ENCODE measurements at regions not wholly inside any gene's neighbourhood (a gene's known extent, or its start where the extent isn't known, plus 50 kb on each side); places are given as distances from the start of the nearest gene placed in this dataset.
"Not testable (repeated sequence)": the region's sequence is repeated elsewhere in the genome, so short reads cannot be mapped to it uniquely, and the experiment has no call there.

DNA sequence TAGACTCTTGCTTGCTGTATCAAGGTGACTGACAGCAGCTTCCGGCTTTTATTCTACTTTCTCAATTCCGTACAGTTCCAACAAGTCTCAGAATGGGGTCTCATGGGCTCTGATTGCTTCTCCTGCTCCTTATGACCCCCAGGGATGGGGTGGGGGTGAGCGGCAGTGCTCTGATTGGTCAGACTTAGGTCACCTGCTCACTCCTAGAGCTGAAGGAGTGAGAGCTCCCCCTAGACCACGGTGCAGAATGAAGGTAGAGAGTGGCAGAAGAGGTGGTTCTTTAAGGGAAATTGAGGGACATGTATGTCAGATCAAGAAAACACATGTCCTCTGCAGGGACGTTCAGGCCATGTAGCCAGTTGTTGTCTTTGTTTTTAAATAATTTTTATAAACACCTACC lies 115.2 kb downstream of the C9orf152 start:
- H3K4me1 Mint-ChIP-seq (ENCODE audit: low read depth in 2 of 2), result no peaks in the 10 kb centered on the region
- no peaks in the 10 kb centered on the region for H3K9me3 Mint-ChIP-seq

DNA sequence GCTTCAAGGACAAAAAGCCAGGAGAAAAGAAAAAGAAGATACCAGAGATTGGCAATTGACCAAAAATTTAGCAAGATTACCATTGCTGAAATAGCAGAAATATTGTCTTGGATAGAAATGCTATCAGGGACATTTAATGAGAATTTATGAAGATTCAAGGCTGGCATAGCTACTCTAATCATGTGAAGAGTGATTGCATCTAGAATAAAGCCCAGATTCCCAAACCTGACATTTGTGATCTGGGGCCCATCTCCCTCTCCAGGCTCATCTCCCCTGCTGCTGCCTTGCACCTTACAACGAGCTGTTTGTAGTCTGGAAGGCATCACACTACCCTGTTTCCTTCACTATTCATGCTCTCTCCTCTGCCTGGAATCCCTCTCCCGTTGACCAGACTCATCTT lies 114.5 kb downstream of the C9orf152 start:
- no peaks in the 10 kb centered on the region for H3K9me3 Mint-ChIP-seq
- no peak for ATAC-seq (replicated peaks)
- no peak for DNase-seq
- H3K4me1 Mint-ChIP-seq (ENCODE audit: low read depth in 2 of 2), result no peaks in the 10 kb centered on the region
- no peaks in the 10 kb centered on the region for H3K27me3 Mint-ChIP-seq
- no peaks in the 10 kb centered on the region for H3K36me3 Mint-ChIP-seq (ENCODE audit: insufficient read depth)
- no peak overlapping the region for H3K27ac Mint-ChIP-seq
- no peak overlapping the region for H3K4me3 Mint-ChIP-seq

More for the DNA sequence above, 115.2 kb downstream of the C9orf152 start:
- Mint-ChIP-seq H3K4me3 (no peak overlapping the region), H3K36me3 (ENCODE audit: insufficient read depth) (no peaks in the 10 kb centered on the region), H3K27ac (no peak overlapping the region), H3K27me3 (no peaks in the 10 kb centered on the region)
- DNase-seq, result no peak
- no peak for ATAC-seq (replicated peaks)

DNA sequence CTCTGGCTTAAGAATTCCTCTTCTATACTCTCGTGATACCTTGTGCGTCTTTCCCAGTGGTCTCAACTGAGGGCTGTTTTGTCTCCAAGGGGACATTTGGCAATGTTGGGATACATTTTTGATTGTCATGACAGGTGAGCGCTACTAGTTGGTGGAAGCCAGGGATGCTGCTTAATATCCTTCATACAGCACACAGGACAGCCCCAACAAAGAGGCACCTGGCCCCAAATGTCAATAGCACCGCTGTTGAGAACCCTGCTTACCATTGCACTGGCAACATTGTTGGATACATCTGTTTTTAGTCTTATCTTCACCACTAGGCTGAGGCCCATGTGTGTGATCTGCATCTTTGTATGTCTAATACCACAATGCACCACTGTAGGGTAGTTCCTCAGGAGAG lies 114.1 kb downstream of the C9orf152 start:
- Mint-ChIP-seq H3K4me1 (ENCODE audit: low read depth in 2 of 2) (no peaks in the 10 kb centered on the region), H3K27me3 (no peaks in the 10 kb centered on the region), H3K36me3 (ENCODE audit: insufficient read depth) (no peaks in the 10 kb centered on the region), H3K9me3 (no peaks in the 10 kb centered on the region), H3K4me3 (no peak overlapping the region), H3K27ac (no peak overlapping the region)
- ATAC-seq (replicated peaks), result no peak
- DNase-seq, result no peak

DNA sequence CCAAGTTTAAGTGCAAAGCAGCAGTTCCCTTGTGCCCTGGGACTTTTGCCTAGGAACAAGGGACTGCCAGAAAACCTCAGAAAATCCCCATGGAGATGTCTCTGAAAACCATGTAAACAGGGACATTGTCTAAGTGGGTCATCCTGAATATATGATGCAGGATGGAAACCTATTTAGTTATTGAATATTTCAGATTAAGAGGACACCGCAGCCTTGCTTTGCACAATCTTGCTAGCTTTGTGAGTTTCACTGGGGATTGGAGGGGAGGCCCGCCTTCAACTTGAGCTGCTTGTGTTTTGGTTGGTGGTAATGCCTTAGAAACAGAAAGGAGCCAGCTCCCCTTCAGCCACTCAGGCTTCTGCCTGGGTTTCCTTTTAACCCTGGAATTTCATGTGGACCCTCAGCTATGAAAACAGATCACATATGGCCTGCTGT lies 112.8 kb downstream of the C9orf152 start:
- no peak for DNase-seq
- ATAC-seq (replicated peaks), result no peak
- Mint-ChIP-seq H3K4me1 (ENCODE audit: low read depth in 2 of 2) (no peaks in the 10 kb centered on the region), H3K4me3 (no peak overlapping the region), H3K27ac (no peak overlapping the region), H3K27me3 (no peaks in the 10 kb centered on the region), H3K9me3 (no peaks in the 10 kb centered on the region), H3K36me3 (ENCODE audit: insufficient read depth) (no peaks in the 10 kb centered on the region)

DNA sequence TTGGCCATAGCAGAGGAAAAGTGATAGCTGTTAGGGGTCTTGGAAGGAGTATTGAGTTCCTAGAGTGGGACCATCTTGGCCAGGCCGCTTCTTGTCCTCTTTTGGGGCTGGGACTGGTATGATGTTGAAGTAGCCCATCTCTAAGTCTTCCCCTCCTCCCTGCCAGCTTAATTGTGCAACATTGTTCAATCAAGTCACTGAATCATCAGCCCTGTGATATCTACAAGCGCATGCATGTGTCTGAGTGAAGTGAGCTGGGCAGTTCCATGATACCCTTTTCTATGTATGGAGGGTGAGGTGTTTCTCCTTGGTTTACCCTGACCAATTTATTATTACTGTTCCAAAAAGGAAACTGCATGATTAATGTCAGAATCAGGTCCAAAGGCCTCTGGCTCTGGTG lies 112.2 kb downstream of the C9orf152 start:
- no peaks in the 10 kb centered on the region for H3K36me3 Mint-ChIP-seq (ENCODE audit: insufficient read depth)

DNA sequence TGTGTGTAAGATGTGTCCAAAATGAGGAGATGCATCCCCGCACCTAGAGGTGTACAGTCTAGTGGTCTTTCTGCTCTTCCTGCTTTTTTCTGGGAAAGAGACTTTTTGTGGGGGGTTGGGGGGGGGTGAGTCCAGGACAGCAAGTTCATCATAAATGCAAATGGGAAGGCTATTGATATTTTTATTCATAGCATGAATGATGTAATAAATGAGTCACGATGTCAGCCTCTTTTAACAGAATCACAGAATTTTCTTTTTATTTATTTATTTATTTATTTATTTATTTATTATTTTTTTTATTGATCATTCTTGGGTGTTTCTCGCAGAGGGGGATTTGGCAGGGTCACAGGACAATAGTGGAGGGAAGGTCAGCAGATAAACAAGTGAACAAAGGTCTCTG lies 111.3 kb downstream of the C9orf152 start:
- H3K27me3 Mint-ChIP-seq; ATAC-seq (replicated peaks); H3K4me1 Mint-ChIP-seq (ENCODE audit: low read depth in 2 of 2); H3K36me3 Mint-ChIP-seq (ENCODE audit: insufficient read depth); DNase-seq; H3K9me3 Mint-ChIP-seq; H3K4me3 Mint-ChIP-seq; H3K27ac Mint-ChIP-seq: not testable (repeated sequence)

More for the DNA sequence above, 112.2 kb downstream of the C9orf152 start:
- ATAC-seq (replicated peaks), result no peak
- Mint-ChIP-seq H3K27ac (no peak overlapping the region), H3K9me3 (no peaks in the 10 kb centered on the region), H3K4me1 (ENCODE audit: low read depth in 2 of 2) (no peaks in the 10 kb centered on the region), H3K4me3 (no peak overlapping the region), H3K27me3 (no peaks in the 10 kb centered on the region)
- no peak for DNase-seq

DNA sequence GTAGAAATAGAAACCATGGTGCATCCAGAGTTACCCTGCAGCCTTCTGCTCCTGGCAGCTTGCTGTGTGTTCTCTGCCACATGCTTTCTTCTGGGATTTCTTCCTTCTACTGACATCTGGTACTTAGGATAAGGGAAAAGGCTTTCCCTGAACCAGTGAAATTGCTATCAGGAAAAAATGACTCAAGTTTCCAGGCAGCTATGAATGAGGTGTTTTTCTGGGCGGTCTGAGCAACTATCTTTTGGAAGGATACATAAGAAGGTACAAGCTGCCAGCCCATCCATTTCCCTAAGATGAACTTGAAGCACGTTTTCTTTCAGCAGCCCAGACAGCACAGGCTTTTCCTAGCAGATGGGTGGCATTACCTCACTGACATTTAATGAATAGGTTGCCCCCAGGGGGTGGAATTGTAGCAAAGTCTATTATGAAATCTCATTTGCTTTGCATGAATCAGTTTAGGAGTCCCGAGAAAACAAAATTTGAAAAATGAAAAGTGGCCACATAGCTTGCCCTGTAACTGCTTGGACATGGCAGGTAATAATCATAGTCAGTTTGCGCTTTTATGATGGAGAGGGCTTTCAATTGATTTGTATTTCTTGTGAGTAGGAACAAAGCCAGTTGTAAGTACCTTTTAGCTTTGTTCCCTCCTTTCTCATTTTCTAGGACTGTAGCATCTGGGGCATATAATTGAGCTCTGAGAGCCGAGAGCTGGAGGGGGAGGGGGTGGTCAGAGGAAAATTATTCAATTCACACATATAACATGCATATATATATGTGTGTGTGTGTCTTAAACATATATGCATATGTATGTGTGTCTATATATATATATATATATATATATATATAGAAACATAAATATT lies 108.5 kb downstream of the C9orf152 start:
- no peak overlapping the region for H3K27ac Mint-ChIP-seq

DNA sequence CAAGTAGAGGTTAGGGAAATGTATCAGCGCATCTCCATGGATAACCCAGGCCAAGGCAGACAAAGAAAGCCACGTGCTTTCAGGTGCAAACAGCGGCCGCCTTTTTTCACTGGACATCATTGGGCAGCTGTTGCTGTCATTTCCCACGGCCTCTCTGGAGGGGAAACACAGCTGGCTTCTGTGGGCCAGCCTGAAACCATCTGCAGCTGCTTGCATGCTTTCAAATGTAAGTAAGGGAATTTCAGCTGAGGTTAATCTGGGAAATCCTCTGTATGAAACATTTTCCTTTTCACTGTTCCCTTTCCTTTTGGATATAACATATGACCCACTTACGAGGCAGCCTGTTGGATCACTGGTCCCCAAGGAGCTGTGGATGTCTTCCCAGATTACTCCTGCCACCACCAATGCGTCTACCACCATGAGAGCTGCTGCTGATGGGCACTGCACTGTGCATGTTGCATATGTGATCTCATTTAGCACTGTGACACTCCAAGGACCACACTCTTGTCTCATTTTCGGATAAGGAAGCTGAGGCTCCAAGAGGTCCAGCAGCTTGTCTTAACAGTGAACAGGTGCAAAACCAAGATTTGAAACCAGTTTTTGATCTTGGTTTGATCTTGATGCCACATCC lies 106.3 kb downstream of the C9orf152 start:
- H3K27me3 Mint-ChIP-seq, result no peaks in the 10 kb centered on the region
- no peaks in the 10 kb centered on the region for H3K4me1 Mint-ChIP-seq (ENCODE audit: low read depth in 2 of 2)
- no peaks in the 10 kb centered on the region for H3K9me3 Mint-ChIP-seq
- no peaks in the 10 kb centered on the region for H3K36me3 Mint-ChIP-seq (ENCODE audit: insufficient read depth)
- H3K4me3 Mint-ChIP-seq, result no peak overlapping the region
- H3K27ac Mint-ChIP-seq, result no peak overlapping the region
- DNase-seq (no peak), ATAC-seq (replicated peaks) (no peak)

More for the DNA sequence above, 108.5 kb downstream of the C9orf152 start:
- Mint-ChIP-seq H3K36me3 (ENCODE audit: insufficient read depth) (no peaks in the 10 kb centered on the region), H3K27me3 (no peaks in the 10 kb centered on the region), H3K4me1 (ENCODE audit: low read depth in 2 of 2) (no peaks in the 10 kb centered on the region), H3K4me3 (no peak overlapping the region), H3K9me3 (no peaks in the 10 kb centered on the region)
- no peak for DNase-seq
- no peak for ATAC-seq (replicated peaks)

DNA sequence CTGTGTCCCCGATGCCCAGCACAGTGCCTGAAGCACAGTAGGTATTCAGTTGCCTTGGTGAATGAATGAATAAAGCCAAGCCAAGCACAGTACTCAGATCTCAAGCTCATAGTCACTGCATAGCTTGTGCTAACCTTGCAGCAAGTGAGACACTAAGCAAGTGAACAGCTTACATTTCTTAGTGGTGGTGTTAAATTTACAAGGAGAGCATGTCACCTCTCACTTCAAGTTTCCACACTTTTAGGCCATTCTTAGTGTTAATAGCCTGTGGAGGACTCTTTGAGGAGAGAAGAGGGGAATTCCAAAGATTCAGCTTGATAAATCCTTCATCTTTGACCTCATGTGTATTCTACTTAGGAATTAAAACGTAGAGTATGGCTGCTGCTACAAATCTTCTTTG lies 104.7 kb downstream of the C9orf152 start:
- Mint-ChIP-seq H3K4me3 (no peak overlapping the region), H3K9me3 (no peaks in the 10 kb centered on the region), H3K27ac (no peak overlapping the region), H3K27me3 (no peaks in the 10 kb centered on the region), H3K4me1 (ENCODE audit: low read depth in 2 of 2) (no peaks in the 10 kb centered on the region), H3K36me3 (ENCODE audit: insufficient read depth) (no peaks in the 10 kb centered on the region)
- ATAC-seq (replicated peaks), result no peak
- DNase-seq, result no peak

DNA sequence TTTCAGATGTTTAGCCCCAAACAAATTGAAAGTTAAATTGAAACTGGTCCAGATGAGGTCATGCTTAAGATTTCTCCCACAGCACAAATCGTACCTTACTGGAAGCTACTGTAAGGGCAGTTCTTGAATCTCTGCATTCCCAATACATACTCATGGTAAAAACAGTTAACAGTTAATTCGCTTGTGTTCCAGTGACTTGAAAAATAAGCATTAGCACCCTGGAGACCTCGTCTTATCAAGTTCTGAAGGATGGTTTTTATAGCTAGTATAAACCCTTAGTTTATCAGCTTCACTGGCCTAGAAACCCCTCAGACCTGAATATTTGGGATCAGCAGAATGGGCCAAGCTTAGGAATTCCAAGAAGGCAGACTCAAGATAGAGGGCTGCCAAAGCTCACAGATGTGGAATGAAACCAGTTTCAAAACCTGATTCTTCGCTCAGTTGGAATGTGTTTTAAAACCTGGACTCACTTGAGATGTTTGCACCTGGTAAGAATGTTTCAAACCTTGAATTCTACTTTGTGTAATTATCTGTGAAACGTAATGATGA lies 103.6 kb downstream of the C9orf152 start:
- Mint-ChIP-seq H3K27ac (no peak overlapping the region), H3K9me3 (no peaks in the 10 kb centered on the region), H3K27me3 (no peaks in the 10 kb centered on the region), H3K4me1 (ENCODE audit: low read depth in 2 of 2) (no peaks in the 10 kb centered on the region), H3K4me3 (no peak overlapping the region), H3K36me3 (ENCODE audit: insufficient read depth) (no peaks in the 10 kb centered on the region)
- ATAC-seq (replicated peaks), result no peak
- DNase-seq, result no peak

DNA sequence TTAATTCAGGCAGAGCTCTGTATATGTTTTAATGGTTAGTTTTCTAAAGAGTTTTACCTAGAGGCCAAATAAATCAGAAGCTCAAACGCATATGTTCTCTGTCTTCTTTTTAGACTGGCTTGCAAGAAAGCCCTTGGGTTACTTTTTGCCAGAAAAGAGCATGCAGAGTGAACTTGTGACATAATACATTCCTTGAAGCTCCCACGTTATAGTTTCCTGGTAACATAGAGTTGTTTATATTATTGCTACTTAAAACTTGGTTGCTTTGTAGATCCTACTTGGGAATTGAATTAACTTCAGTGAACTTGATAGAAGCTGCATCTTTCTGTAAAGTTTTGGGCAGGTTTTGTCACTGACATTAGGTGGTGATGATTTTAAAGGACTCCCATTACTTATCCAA lies 102.9 kb downstream of the C9orf152 start:
- Mint-ChIP-seq H3K27ac (no peak overlapping the region), H3K36me3 (ENCODE audit: insufficient read depth) (no peaks in the 10 kb centered on the region), H3K4me1 (ENCODE audit: low read depth in 2 of 2) (no peaks in the 10 kb centered on the region), H3K4me3 (no peak overlapping the region), H3K27me3 (no peaks in the 10 kb centered on the region), H3K9me3 (no peaks in the 10 kb centered on the region)
- DNase-seq (no peak), ATAC-seq (replicated peaks) (no peak)

DNA sequence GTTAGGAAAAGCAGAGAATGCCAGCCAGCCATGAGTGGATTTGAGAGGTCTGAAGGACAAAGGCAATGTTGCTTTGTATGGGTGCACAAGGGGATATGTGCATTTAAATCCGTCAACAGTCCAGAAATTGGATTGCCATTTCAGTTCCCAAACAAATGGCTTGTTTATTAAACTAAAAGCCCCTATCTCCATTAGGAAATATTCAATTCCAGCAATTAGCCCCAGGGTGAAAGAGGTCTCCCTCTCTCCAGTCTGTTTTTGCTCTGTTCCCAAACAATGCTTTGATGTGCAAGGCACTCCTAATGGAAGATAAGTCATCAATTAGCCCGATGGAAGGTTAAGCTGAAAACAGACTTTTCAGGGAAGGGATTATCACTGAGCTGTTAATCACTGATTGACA lies 101.3 kb downstream of the C9orf152 start:
- H3K4me3 Mint-ChIP-seq, result no peak overlapping the region
- no peaks in the 10 kb centered on the region for H3K36me3 Mint-ChIP-seq (ENCODE audit: insufficient read depth)
- no peak for DNase-seq
- H3K4me1 Mint-ChIP-seq (ENCODE audit: low read depth in 2 of 2), result no peaks in the 10 kb centered on the region
- no peak for ATAC-seq (replicated peaks)
- no peak overlapping the region for H3K27ac Mint-ChIP-seq
- no peaks in the 10 kb centered on the region for H3K27me3 Mint-ChIP-seq
- H3K9me3 Mint-ChIP-seq, result no peaks in the 10 kb centered on the region

DNA sequence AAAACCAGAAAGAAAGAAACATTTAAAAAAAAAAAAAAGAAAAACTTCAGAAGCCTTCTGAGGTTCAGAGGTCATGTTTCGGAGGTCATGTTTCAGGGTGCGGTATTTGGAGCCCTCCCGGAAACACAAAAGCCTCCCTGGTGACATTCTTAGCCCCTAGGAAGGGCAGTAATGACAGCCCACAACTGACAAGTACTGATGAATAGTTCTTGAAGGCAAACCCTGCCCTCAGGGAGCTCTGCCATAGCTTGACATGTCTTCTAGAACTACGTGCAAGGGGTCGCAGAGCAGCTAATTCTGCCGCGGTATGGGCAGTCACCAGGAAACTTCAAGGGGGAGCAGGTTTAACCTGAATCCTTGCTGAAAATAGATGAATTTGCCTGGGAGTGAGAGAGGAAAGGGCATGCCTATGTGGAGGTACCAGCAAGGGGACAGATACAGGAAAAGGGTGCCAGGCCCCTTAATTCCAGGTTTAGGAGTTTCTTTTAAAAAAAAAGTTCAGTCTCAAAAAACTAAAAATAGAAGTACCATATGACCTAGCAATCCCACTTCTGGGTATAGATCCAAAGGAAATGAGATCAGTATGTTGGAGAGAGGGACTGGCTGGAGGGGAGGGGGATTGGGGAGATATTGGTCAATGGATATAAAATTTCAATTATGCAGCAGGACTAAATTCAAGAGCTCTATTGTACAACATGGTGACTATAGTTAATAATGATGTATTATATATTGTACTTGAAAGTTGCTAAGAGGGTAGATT lies 98.4 kb downstream of the C9orf152 start:
- DNase-seq, result no peak
- H3K4me1 Mint-ChIP-seq (ENCODE audit: low read depth in 2 of 2), result no peaks in the 10 kb centered on the region
- H3K36me3 Mint-ChIP-seq (ENCODE audit: insufficient read depth), result no peaks in the 10 kb centered on the region
- no peak overlapping the region for H3K4me3 Mint-ChIP-seq
- no peak overlapping the region for H3K27ac Mint-ChIP-seq
- ATAC-seq (replicated peaks), result no peak
- no peaks in the 10 kb centered on the region for H3K9me3 Mint-ChIP-seq
- no peaks in the 10 kb centered on the region for H3K27me3 Mint-ChIP-seq
